BE2C (cell line): ENCODE measurements at regions not wholly inside any gene's neighbourhood (a gene's known extent, or its start where the extent isn't known, plus 50 kb on each side); places are given as distances from the start of the nearest gene placed in this dataset.

Source experiments
- DNase-seq: peaks from one replicate; pipeline ENCODE4 v3.0.0-alpha.2; 2020
- H3K27me3 ChIP-seq: fragments of 250-450 bp; sonication (Bioruptor Pico); 2 replicates; pipeline ENCODE4 v1.5.1; 2020; ENCODE audit warnings: mild to moderate bottlenecking
- H3K36me3 ChIP-seq: fragments of 250-450 bp; sonication (Bioruptor Pico); 2 replicates; pipeline ENCODE4 v1.5.1; 2020; ENCODE audit warnings: mild to moderate bottlenecking
- H3K4me1 ChIP-seq: fragments of 250-450 bp; sonication (Bioruptor Pico); 2 replicates; pipeline ENCODE4 v1.5.1; 2020
- H3K4me3 ChIP-seq: 2 replicates; pipeline ENCODE4 v1.5.1; 2011; ENCODE audit warnings: low read depth, low read length
- H3K9me3 ChIP-seq: fragments of 250-450 bp; sonication (Bioruptor Pico); 2 replicates; pipeline ENCODE4 v1.5.1; 2020
- TF ChIP-seq, protein P1 (sequence below): IDR thresholded peaks from 2 replicates; pipeline ENCODE4 v1.5.1; 2012; ENCODE audit warnings: mild to moderate bottlenecking, low read depth, low read length

DNA sequence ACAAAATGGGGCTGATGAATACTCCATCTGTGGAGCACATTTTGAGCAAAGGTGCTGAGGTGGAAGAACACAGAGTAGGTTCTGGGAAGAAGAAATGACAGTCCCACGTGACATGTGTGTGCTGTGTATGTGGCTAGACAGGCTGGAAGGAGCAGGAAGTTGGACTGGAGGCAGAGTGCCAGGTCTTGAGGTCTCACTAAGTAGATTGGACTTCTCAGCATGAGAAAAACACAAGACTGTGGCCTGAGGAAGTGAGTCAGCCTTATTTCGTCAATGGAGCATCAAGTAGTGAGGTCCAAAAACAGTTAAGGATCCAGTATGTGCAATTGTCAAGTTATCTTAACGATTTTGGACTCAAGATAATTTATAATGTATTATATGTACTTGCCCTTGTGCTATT, 736.5 kb downstream of the KCNJ2 start:
- peaks cover 3% of the 10 kb centered on the region for H3K9me3 ChIP-seq
- no peaks in the 10 kb centered on the region for H3K36me3 ChIP-seq
- no peak overlapping the region for H3K4me3 ChIP-seq
- TF ChIP-seq, protein P1, sequence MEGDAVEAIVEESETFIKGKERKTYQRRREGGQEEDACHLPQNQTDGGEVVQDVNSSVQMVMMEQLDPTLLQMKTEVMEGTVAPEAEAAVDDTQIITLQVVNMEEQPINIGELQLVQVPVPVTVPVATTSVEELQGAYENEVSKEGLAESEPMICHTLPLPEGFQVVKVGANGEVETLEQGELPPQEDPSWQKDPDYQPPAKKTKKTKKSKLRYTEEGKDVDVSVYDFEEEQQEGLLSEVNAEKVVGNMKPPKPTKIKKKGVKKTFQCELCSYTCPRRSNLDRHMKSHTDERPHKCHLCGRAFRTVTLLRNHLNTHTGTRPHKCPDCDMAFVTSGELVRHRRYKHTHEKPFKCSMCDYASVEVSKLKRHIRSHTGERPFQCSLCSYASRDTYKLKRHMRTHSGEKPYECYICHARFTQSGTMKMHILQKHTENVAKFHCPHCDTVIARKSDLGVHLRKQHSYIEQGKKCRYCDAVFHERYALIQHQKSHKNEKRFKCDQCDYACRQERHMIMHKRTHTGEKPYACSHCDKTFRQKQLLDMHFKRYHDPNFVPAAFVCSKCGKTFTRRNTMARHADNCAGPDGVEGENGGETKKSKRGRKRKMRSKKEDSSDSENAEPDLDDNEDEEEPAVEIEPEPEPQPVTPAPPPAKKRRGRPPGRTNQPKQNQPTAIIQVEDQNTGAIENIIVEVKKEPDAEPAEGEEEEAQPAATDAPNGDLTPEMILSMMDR = no peak
- H3K27me3 ChIP-seq = no peaks in the 10 kb centered on the region
- H3K4me1 ChIP-seq = no peaks in the 10 kb centered on the region
- no peak for DNase-seq

DNA sequence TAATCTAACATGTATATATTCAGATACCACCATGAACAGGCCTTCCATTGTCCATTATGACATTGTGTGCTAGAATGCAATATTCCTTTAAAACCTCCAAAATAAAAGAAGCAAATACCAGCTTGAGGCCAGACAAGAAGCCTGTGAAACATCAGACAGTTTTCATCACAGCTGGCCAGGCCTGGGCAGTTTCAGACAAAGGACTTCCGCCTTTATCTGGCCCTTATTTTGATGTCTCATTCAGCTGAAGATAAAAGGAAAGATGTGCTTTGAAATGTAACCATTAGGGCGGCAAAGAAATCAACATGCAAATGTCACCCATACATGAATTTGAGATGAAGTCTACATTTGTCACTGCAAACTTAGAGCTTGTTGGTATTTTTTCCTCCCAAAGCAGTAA, 737.5 kb downstream of the KCNJ2 start:
- H3K4me3 ChIP-seq = no peak overlapping the region
- H3K4me1 ChIP-seq = no peaks in the 10 kb centered on the region
- TF ChIP-seq, protein P1 = no peak
- H3K27me3 ChIP-seq = no peaks in the 10 kb centered on the region
- DNase-seq = no peak
- peaks cover 3% of the 10 kb centered on the region for H3K9me3 ChIP-seq
- H3K36me3 ChIP-seq = no peaks in the 10 kb centered on the region

DNA sequence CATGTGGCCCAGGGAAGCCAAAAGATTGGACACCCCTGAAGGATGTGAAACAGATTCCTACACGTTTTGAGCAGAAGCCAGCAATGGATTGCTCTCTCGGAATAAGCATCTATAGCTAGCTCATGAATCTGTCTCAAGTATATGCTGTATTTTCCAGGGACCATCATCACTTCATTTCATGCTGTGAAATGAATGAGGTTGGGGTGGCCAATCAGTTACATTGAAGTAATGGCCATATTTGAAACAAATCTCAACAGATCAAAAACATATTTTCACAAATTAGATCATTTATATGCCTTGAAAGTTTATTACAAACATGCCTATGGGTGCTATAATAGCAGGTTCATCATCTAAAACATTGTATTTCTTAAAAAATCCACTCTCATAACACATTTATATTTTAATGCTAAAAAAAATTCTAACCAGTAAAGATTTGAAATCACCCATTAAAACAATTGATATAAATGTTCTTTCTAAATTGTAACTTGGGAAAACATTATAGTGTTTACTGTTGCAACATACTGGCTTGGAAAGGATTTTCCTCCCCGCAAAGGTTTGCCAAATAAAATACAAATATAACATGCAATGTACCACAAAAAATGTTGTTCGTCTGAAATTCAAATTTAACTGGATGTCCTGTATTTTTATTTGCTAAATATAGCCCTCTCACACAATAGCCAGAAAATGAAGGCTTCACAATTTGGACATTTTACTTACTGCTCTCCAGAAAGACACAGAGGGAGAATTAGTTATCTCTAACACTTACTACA, 743.6 kb downstream of the KCNJ2 start:
- no peaks in the 10 kb centered on the region for H3K27me3 ChIP-seq
- TF ChIP-seq, protein P1 = no peak
- no peaks in the 10 kb centered on the region for H3K36me3 ChIP-seq
- H3K4me3 ChIP-seq = no peak overlapping the region
- no peaks in the 10 kb centered on the region for H3K9me3 ChIP-seq
- no peak for DNase-seq
- H3K4me1 ChIP-seq = no peaks in the 10 kb centered on the region

DNA sequence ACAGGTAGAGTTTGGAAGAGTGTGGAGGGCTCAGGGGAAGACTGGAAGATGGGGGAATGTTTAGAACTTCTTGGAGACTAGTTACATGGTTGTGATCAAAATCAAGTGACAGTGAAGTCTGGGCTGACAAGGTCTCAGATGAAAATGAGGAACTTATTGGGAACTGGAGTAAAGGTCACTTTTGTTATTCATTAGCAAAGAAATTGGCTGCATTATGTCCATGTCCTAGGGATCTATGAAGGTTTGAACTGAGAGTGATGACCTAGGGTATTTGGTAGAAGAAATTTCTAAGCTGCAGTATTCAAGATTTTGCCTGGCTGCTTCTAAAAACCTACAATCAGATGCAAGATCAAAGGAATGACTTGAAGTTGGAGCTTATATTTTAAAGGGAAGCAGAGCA, 747.1 kb downstream of the KCNJ2 start:
- no peak overlapping the region for H3K4me3 ChIP-seq
- H3K4me1 ChIP-seq = no peaks in the 10 kb centered on the region
- no peaks in the 10 kb centered on the region for H3K9me3 ChIP-seq
- TF ChIP-seq, protein P1 = no peak
- no peaks in the 10 kb centered on the region for H3K27me3 ChIP-seq
- no peak for DNase-seq
- no peaks in the 10 kb centered on the region for H3K36me3 ChIP-seq

DNA sequence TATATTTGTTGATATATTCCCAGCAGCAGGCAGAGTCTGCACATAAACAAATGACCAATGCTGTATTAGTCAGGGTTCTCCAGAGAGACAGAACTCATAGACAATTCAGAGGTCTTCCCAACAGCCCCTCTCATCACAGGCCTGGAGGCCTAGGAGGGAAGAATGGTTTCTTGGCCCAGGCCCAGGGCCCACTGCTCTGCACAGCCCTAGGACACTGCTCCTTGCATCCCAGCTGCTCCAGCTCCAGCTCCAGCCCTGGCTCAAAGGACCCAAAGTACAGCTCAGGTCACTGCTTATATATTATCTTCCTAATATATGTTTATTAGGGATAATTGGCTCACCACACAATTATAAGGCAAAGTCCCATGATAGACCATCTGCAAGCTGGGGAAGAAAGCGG, 749.9 kb downstream of the KCNJ2 start:
- Histone ChIP-seq H3K36me3 (no peaks in the 10 kb centered on the region), H3K27me3 (no peaks in the 10 kb centered on the region), H3K4me1 (no peaks in the 10 kb centered on the region), H3K4me3 (no peak overlapping the region), H3K9me3 (no peaks in the 10 kb centered on the region)
- TF ChIP-seq, protein P1 = no peak
- DNase-seq = no peak

DNA sequence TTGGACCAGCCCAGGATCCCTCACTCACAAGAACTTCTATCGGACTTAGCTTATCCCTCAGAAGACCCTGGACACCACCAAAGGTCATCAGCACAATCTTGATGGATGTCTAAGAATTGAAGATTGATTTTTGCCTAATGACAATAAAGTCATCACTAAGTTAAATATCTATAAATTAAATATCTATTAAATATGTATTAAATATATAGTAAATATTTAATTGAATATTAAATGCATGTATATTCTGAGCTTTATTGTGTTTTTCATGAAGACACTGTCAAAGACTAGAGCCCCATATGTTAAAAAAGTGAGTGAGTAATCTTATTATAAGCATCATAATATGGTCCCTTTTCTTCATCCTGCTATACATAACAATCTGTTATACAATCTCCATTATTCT, 751.1 kb downstream of the KCNJ2 start:
- Histone ChIP-seq H3K36me3 (no peaks in the 10 kb centered on the region), H3K27me3 (no peaks in the 10 kb centered on the region), H3K4me3 (no peak overlapping the region), H3K4me1 (no peaks in the 10 kb centered on the region), H3K9me3 (no peaks in the 10 kb centered on the region)
- TF ChIP-seq, protein P1 = no peak
- no peak for DNase-seq
